HG02852 (cell line): ENCODE measurements at regions not wholly inside any gene's neighbourhood (a gene's known extent, or its start where the extent isn't known, plus 50 kb on each side); places are given as distances from the start of the nearest gene placed in this dataset.

ENCODE experiments used
- ATAC-seq: cut with Tn5 transposase; IDR thresholded peaks from one replicate; pipeline ENCODE4 v1.9.1; 2021; ENCODE audit warnings: mild to moderate bottlenecking, moderate library complexity; ENCODE audit not compliant: unreplicated experiment

DNA sequence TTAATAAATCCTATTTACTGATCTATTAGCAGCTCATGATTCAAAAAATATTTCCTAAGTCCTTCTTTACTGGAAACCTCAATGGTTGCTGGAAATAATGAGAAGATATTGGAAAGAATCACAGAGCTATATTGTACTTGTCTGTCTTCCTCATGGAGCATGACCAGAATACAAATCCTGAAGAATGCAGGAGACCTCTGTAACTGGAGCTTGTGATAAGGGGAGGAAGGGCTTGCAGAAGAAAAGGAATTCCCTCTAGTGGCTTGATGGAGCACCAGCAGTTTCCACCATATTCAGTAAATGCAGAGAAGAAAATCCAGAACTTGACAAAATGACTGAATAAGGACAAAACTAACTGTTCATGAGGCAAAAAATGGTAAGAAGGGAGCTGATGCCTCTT is 1333.1 kb downstream of the EFNB2 start:
- ATAC-seq, result peak; percentile 80

DNA sequence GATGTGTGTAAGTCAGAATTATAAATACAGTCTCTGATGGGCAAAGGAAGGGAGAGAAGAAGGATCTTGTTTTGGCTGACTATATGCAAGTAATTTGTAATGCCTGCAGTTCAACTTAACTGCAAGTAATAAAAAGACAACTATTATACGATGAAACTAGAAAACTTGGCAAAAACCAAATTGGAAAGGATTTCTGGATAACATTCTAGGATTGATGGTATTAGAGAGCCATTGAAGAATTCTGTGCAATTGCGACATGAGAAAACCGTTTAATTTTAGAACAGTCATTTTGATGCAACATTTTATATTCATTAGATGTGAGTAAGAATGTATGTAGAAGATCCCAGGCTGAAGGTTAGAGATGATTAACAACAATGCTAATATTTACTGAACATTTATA is 1334.1 kb downstream of the EFNB2 start:
- ATAC-seq, result no peak

DNA sequence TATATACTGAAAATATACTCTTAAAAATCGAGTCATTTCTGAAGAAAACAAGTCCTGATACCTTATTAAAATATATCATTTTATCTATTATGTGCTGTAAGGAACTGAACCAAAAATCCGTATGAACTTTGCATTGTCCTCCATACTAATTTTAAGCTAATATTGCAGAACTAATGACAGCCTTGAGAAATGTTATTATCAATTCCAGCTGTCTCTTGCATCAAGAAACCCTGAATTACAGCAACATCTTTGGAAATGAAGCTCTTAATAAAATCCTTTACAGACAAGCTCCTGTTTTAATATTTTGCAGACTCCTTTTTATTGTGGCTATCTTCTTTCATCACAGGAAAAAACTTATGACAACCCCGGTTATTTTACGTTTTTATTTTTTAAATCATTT is 1335.3 kb downstream of the EFNB2 start:
- no peak for ATAC-seq

DNA sequence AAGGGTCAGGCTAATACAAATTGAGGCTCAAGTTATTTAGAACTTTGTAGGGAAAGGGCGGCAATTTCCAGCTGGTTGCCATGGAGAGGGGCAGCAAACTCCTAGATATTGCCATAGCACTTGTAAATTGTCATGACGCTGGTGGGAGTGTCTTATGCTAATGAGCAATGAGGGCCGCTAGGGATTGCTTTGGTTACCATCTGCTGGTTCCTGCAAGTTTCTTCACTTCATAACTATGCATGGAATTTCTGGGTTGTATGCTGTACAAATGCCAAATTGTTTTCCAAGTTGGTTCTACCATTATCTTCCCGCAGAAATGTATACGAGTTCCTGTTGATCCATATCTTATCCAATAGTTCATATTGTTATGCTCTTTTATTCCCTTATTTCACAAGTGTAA is 1339.4 kb downstream of the EFNB2 start:
- ATAC-seq, result no peak

DNA sequence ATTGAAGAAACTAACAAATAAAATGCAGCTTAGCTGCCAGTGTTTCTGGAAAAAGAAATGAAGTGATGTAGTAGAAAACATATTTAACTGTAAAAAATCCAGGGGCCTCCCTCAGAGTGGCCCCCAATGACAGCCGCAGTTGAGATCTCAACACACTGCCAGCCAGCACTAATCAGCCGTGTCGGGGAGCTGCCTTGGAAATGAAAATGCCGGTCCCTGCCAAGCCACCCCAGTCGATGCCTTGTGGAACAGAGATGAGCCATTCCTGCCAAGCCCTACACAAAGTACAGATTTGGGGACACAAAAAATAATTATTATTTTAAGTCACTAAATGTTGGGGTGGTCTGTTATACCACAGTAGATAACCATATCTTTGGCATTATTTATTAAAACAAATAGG is 1342.4 kb downstream of the EFNB2 start:
- ATAC-seq, result no peak

DNA sequence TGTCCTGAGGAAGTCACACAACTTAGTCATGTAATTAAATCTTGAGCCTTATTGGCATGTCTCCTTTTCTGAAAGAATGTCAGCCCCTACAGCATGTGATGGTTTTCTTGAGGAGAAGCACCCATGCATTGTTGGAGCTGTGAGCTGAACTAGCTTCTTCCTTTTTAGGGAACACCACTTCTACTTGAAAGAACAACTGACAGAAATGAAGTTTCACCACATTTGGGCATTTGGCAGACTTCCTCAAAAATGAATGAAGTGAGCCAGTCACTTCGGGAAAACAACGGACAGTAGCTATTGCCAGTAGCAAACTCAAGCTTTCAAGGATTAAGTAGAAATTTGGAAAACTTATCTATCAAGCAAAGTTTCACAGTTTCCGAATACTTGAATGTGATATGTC is 1351.3 kb downstream of the EFNB2 start:
- no peak for ATAC-seq

DNA sequence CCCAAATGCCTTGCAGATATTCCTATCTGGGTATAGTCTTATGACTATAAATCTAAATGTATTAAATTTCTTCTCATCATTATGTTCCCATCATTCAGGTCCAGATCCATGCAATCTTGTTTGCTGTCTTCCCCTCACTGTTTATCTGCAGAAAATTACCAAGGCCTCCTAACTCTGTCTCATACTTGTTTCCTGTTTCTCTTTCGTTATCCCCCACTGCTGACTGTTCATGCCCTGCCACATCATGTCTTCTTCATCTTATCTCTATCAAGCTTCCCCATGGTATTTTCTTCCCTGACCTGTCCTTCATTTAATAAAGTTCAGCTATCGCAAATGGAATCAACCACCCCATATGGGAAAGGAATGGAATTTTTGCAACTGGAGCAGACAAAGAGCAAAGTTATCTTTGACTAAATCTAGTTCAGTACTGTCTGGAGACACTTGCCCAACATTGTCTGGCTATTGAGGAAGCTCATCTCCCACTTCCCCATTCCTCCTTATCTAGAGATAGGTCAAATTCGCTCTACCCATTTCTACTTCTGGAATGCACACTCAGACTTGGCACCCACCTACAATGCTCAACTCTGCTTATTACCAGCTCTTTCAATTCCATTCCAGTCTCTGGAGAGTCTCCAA is 1358.1 kb downstream of the EFNB2 start:
- ATAC-seq, result peak; percentile 82

DNA sequence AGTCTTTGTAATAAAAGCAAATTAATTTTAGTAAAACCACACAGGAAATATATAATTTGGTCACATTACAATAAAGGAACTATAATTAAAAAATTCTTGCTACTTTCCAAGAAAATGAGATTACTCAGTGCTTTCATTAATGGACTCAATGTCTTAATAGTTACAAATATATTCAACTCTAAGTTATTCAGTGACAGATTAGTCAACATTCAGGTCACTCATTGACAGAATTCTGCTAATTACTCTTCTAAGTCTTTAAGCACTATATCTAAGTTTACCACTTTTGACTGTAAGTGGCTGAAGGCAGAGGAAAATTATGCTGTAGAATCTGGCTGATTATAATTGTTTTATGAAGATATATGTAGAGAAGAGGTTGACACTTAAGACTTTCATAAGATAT is 1365.0 kb downstream of the EFNB2 start:
- no peak for ATAC-seq

DNA sequence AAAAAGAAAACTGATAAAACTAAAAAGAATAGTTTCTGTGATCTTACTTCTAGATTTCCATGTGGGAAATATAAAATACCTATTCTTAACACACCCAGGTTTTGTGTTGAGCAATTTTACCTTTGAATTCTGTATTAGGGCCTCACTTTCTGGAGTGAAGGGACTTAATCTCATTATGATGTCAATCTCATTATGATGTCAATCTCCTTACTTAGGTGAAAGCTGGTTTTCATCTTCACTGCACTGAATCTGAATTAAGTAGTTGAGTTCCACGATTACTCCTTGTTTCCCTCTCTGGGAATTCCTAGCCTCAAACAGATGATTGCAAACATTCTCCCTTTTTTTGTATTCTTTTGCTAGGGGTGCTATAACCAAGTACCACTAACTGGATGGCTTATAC is 1367.2 kb downstream of the EFNB2 start:
- no peak for ATAC-seq

DNA sequence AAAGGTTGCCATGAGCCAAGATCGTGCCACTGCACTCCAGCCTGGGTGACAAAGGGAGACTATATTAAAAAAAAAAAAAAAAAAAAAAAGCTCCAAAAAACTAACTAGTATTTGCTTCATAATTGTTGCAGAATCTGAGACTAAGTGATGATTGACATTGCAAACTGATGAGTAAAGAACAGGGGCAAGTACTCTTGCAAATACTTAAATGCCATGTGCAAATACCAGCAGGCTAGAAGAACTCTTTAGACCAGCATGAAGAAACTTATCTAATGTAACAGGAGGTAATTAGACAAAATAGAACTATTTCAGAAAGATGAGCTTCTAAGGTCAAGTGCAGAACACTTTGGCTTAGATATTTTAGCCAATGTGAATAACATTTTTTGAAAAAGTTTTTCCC is 1368.1 kb downstream of the EFNB2 start:
- no peak for ATAC-seq

DNA sequence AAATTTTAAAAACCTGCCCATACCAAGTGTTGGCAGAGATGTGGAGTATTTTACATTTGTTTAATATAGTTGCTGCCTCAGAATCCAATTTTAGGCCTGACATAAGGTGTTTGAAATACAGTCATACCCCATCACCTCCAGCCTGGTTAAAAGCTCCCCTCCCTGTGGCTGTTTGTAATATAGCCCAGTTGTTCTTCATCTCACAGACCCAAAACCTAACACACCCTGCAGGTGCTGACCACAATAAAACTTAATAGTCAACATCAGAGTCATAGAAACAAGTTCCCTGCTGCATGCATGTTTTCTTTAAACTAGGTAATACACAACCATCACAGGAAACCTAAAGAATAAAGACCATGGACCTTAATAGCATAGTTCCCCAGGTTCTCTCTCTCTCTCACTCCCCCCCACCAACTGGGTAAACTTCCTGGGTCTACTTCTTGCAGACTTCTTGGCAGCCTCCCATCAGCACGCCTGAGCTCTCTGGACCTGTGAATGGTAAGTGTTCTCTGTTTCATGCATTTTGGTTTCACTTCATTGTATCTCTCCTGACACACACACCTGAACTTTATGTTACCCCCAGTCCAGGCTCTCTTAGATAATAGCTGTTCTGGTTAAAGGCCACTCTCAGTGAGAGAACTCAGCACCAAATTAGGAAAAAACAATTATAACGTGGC is 1369.9 kb downstream of the EFNB2 start:
- peak; percentile 96 for ATAC-seq

DNA sequence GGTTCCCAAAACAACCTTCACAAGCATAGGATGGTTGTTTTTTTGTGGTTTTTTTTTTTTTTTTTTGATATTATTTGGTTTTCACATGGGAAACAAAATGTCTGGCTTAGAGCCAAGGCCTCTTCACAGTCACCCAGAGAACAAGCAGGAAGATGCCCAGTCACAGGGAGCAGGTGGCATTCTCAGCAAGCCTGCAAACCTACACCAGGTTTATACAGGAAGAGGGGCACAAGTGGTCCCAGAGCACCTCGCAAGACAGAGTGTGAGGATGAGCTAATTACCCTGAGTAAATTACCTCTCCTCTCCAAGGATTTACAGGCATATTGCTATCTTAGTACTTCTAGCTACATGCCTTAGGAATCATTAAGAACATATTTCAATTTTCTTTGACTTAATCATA is 1375.6 kb downstream of the EFNB2 start:
- no peak for ATAC-seq

DNA sequence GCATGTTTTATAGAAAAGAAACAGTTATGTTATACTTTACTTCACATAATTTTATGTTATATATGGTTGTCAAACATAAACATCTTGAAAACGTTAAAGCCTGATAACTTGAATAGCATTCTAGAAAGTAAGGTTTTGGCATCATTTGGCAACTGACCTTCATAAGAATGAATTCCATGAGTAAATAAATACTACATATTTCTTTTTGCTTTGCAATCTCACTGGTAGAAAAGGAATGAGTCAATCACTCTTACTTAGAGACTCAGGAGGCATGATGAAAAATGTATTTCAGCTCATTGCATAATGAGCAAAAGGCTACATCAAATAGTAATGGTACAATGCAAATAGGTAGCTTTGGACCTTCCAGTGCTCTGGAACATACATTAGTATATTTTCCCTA is 1381.9 kb downstream of the EFNB2 start:
- no peak for ATAC-seq

DNA sequence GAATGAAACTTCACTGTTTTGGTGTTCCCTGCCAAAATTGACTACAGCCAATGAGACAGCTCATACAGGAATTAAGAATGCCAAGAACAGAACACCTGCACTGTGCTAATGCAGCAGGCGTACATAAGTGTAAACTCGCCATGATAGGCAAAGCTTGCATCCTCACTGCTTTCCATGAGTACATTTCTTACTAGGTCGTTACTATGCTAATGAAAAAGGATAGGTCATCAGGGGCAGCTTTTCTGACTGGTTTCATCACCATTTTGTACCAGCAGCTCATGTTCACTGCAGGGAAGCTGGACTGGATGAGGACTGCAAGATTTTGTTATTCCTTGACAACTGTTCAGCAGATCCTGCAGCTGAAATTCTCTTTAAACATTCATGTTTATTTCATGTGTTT is 1383.8 kb downstream of the EFNB2 start:
- no peak for ATAC-seq

DNA sequence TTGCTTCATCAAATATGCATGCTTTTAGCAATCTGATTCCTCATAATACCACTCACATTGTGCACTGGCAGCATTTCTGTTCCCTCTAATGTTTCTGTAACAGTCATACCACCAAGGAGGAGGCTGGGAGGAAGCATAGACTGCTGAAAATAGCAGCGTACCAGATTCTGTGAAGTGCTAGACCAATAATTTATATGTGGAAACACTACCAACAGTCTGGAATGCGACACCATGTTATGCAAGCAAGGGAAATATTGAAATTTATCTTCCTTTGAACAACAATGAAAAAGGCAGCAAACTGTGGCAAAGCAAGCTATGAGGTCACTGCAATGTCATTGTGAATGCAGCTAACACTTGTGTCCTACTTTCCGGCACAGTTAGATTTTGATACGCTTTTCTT is 1388.0 kb downstream of the EFNB2 start:
- ATAC-seq, result no peak

DNA sequence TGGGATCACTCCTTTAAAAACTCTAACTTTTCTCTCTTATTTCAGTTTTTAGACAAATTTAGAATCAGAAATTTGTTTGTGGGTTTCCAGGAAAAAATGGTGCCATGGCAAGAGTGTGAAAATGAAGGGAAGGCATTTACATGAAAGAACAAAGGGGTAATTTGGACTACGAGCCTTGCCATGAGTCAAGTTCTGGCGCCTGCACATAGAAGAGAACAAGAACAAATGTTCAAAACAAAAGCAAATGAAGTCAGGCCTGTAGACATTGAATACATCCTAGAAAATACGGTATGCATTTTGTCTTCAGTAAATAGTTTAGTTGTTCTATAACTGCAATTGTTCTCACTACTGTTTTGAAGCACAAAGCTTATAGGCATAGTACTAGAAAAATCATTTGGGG is 1390.5 kb downstream of the EFNB2 start:
- no peak for ATAC-seq

DNA sequence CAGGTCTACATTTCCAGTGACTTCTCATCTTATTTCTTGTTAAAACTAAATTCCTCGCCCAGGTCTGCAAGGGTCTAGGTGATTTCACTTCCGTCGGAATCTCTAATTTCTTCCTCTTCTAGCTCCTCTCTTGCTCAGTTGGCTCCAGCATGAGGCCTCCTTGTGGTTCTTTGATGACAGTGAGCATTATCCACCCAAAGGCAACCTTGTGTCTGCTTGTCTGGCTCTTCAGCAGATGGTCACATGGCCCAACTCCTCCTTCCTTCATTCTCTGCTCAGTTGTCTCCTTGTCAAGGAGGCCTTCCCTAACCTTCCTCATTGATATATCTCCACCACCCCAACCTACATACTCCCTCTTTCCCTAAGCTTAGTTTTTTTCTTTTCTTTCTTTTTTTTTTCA is 1391.4 kb downstream of the EFNB2 start:
- ATAC-seq, result no peak

DNA sequence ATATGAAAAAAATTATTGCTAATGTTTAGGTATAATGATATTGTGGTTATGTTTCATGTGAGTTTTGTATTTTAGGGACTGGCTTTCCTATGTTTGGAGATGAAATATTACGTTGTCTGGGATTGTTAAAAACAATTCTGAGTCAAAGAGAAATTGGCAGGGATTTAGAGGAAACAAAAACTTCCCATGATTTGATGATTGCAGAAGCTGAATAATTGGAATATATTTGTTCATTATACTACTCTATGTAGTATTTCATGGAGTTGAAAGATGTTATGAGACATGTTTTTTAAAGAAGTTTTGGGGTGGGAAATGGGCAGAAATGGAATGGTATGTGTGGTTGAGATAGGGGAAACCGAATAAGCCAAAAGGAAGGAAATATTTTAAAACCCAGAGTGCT is 1392.9 kb downstream of the EFNB2 start:
- ATAC-seq, result no peak

DNA sequence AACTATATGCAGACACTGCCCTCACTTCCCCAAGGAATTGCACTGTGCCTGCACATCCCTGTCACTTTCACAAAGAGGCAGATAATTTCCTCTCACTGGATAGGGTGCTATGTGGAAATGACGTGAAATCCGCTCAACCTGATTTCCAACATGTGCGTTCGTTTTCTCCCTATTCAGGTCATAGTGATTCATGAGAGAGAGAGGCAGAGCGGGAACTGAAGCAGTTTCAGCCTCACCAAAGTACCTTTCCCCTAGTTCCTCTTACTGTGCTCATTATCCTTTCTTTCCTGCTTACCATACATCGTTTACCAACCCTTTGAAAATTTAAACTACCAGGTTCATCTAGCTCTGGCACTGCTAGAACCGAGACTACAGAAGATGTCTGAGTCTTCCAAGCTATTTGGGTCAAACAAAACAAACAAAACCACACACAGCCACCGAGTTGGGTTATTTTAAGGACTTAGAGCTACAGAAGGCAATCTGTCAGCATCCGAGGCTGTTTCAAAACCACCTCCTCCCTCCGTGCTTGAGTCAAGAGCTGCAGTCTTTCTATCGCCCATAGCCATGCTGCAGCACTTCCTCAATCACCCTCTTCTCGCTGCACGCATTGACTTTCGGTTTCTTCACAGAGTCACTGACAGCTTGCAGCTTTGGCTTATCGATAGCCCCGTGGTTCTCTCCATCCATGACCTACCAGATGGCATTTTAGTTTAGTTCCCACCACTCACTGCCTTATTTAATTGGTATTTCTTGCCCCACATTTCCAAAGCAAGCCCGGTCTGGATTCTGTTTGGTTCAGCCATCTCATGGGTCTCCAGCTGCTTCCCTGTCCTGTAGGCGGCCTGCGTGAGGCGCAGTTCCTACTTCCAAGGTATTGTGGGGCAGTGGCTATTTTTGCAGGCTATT is 1395.8 kb downstream of the EFNB2 start:
- ATAC-seq, result peak; percentile 91

DNA sequence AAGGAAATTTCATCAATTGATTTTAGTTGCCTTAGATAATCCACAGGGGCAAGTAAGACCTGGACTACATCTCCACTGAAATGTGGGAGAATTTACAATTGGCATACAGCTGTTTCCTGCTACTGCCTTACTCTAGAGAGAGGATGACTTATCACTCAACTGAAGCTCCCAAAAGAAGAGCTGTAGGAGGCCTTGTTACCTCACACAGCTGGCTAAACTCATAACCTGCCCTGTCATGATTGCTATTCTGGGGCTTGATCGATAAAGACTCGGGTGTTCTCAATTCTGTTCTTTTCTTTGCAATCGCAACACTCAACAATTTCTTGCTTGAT is 1396.4 kb downstream of the EFNB2 start:
- peak; percentile 27 for ATAC-seq

DNA sequence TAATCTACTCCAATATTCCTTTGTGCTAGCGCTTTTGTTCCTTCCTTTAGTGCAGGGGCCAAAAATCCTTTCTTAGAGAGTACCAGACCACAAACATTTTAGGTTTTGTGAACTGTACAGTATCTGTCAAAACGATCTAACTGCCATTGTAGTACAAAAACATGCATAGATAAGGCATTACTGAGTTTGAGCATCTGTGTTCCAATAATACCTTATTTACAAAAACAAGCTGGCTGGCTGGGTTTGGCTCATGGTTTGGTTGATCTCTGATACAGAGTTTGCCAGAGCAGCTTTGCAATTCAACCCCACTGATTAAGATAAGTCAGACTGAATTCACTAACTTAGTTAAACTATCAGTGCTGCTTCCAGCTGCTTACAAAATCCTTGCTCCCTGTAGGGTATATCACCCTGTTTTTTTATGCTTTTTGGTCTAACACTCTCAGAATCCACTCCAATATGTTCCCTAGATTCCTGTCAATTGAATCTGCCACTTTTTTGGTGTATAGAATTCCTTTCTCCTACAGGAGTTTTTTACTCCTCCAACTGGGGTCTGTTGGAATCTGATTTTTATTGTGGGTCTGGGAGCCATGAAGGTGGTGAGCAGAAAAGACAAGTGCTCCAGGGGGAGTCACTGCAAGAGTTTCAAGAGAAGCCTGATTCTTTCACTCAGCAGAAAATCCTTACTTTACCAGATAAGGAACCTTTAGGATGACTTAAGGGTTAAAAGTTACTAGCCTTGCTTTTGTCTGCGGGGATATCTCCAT is 1399.4 kb downstream of the EFNB2 start:
- no peak for ATAC-seq
